Tibial nerve (tissue), 4 donors: ENCODE measurements at regions not wholly inside any gene's neighbourhood (a gene's known extent, or its start where the extent isn't known, plus 50 kb on each side); places are given as distances from the start of the nearest gene placed in this dataset.

ENCODE experiments used
- CTCF ChIP-seq, 5 experiments: fragments of 200-600 bp in 3 of 5; fragments of 450-650 bp in 2 of 5; sonication (generic) in 3 of 5; IDR thresholded peaks; one replicate each; pipeline ENCODE4 v1.5.1; 2016 to 2019; ENCODE audit warnings: antibody characterized with exemption in 5 of 5, mild to moderate bottlenecking in 3 of 5, moderate library complexity in 2 of 5
- EP300 ChIP-seq, 2 donors: sonication (generic); formaldehyde crosslinking; IDR thresholded peaks; one replicate each; pipeline ENCODE4 v1.6.1; 2017; ENCODE audit warnings: antibody characterized with exemption in 2 of 2, mild to moderate bottlenecking in 1 of 2
- POLR2A ChIP-seq, 2 donors: fragments of 450-650 bp; IDR thresholded peaks; one replicate each; pipeline ENCODE4 v1.6.1; 2017; ENCODE audit warnings: antibody characterized with exemption in 2 of 2, mild to moderate bottlenecking in 2 of 2, moderate library complexity in 2 of 2

- TF ChIP-seq POLR2A (IDR thresholded peaks at IDR 0.05) (no peak), CTCF (IDR thresholded peaks at IDR 0.05) (no peak), EP300 (IDR thresholded peaks at IDR 0.05) (no peak)
Measured at GRCh38 chr14:55752580-55753390, 172.8 kb downstream of the KTN1 start.
